Osteoblast (primary cell): ENCODE measurements at regions not wholly inside any gene's neighbourhood (a gene's known extent, or its start where the extent isn't known, plus 50 kb on each side); places are given as distances from the start of the nearest gene placed in this dataset.

ENCODE experiments used
- DNase-seq: peaks from one replicate; pipeline ENCODE4 v3.0.0; 2011; ENCODE audit warnings: low spot score, mixed read lengths; ENCODE audit not compliant: insufficient read length; ENCODE audit errors: missing footprints
- H2AFZ ChIP-seq: 2 replicates; pipeline ENCODE4 v1.6.0; 2011; ENCODE audit warnings: mild to moderate bottlenecking, low read length
- H3K27ac ChIP-seq: 2 replicates; pipeline ENCODE4 v1.5.1; 2011; ENCODE audit warnings: mild to moderate bottlenecking, low read depth, low read length, moderate library complexity
- H3K27me3 ChIP-seq: 2 replicates; pipeline ENCODE4 v1.6.0; 2012; ENCODE audit warnings: mild to moderate bottlenecking, control low read depth, inconsistent platforms, low read length, moderate library complexity; ENCODE audit not compliant: insufficient read depth
- H3K36me3 ChIP-seq: 2 replicates; pipeline ENCODE4 v1.5.1; 2011; ENCODE audit warnings: mild to moderate bottlenecking, low read length, control low read depth, moderate library complexity; ENCODE audit not compliant: insufficient read depth
- H3K4me1 ChIP-seq: 2 replicates; pipeline ENCODE4 v1.5.1; 2011; ENCODE audit warnings: mild to moderate bottlenecking, low read length, control low read depth, moderate library complexity; ENCODE audit not compliant: insufficient read depth
- H3K4me2 ChIP-seq: 2 replicates; pipeline ENCODE4 v1.6.0; 2011; ENCODE audit warnings: mild to moderate bottlenecking, low read length; ENCODE audit not compliant: insufficient read depth
- H3K4me3 ChIP-seq: fragments of 200-600 bp; sonication (generic); 3 replicates; pipeline ENCODE4 v1.5.1; 2012; ENCODE audit warnings: mild to moderate bottlenecking, low read length, inconsistent platforms; ENCODE audit not compliant: insufficient read depth
- H3K79me2 ChIP-seq: 2 replicates; pipeline ENCODE4 v1.6.0; 2012; ENCODE audit warnings: mild to moderate bottlenecking, low read length, control low read depth, inconsistent platforms; ENCODE audit not compliant: insufficient read depth
- H3K9me3 ChIP-seq: 2 replicates; pipeline ENCODE4 v1.5.1; 2011; ENCODE audit warnings: low read depth, low read length, control low read depth
- H4K20me1 ChIP-seq: 2 replicates; pipeline ENCODE4 v1.6.0; 2012; ENCODE audit warnings: mild to moderate bottlenecking, low read length, control low read depth; ENCODE audit not compliant: insufficient read depth
- TF ChIP-seq, protein P1 (sequence below): IDR thresholded peaks from 2 replicates; pipeline ENCODE4 v1.5.1; 2011; ENCODE audit warnings: mild to moderate bottlenecking, low read depth, low read length, moderate library complexity; ENCODE audit errors: extremely low read depth

DNA sequence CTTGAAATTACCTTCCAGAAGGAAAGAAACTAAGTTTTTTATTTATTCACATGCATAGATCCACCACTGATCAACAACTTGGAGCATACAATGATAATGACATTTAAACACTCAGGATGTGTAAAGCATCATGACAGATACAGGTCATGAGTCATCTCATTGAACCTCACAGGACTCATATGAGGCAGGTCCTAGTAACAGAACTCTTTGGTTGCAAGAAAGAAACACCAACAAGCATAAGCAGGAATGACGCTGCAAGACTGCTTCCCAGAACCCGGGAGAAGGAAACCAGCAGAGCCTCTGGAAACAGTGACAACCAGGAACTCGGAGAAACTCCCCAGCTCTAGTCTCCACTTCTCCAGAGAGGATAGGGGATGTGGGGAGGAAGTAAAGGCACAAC is 60.8 kb upstream of the IPO5 start:
- H3K36me3 ChIP-seq: no peaks in the 10 kb centered on the region
- TF ChIP-seq, protein P1, sequence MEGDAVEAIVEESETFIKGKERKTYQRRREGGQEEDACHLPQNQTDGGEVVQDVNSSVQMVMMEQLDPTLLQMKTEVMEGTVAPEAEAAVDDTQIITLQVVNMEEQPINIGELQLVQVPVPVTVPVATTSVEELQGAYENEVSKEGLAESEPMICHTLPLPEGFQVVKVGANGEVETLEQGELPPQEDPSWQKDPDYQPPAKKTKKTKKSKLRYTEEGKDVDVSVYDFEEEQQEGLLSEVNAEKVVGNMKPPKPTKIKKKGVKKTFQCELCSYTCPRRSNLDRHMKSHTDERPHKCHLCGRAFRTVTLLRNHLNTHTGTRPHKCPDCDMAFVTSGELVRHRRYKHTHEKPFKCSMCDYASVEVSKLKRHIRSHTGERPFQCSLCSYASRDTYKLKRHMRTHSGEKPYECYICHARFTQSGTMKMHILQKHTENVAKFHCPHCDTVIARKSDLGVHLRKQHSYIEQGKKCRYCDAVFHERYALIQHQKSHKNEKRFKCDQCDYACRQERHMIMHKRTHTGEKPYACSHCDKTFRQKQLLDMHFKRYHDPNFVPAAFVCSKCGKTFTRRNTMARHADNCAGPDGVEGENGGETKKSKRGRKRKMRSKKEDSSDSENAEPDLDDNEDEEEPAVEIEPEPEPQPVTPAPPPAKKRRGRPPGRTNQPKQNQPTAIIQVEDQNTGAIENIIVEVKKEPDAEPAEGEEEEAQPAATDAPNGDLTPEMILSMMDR: no peak
- H3K27me3 ChIP-seq: no peaks in the 10 kb centered on the region
- peak overlapping the region; percentile 40 for H2AFZ ChIP-seq
- H3K79me2 ChIP-seq: no peaks in the 10 kb centered on the region
- DNase-seq: no peak
- no peak overlapping the region for H3K4me2 ChIP-seq
- no peak overlapping the region for H3K4me3 ChIP-seq
- H3K9me3 ChIP-seq: no peaks in the 10 kb centered on the region
- no peaks in the 10 kb centered on the region for H4K20me1 ChIP-seq
- H3K27ac ChIP-seq: peak overlapping the region; percentile 56
- peaks cover 9% of the 10 kb centered on the region for H3K4me1 ChIP-seq

- DNase-seq: no peak
- H3K9me3 ChIP-seq: no peaks in the 10 kb centered on the region
- H3K36me3 ChIP-seq: no peaks in the 10 kb centered on the region
- TF ChIP-seq, protein P1: no peak
- no peaks in the 10 kb centered on the region for H3K27me3 ChIP-seq
- H4K20me1 ChIP-seq: no peaks in the 10 kb centered on the region
- no peak overlapping the region for H3K27ac ChIP-seq
- no peak overlapping the region for H3K4me3 ChIP-seq
- peaks cover 5% of the 10 kb centered on the region for H3K4me1 ChIP-seq
- no peaks in the 10 kb centered on the region for H3K79me2 ChIP-seq
- H2AFZ ChIP-seq: no peak overlapping the region
- no peak overlapping the region for H3K4me2 ChIP-seq
Measured at GRCh38 chr13:97895383-97895782, 58.1 kb upstream of the IPO5 start.

DNA sequence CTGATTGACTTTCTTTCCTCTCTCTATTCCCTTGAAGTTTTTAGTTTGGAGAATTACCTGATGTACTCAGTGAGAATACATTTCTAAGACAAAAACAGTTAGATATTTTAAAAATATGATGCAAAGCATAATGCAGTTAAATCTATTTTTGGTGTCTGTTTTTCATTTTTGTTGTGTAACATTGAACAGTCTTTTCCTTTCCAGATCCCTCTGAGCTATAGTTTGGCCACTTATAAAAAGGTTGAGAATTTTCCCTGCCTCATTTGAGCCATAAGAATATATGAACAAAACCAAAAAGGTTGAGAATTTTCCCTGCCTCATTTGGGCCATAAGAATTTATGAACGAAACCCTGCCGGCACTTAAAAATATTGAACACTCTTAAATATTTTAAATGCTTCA is 57.0 kb upstream of the IPO5 start:
- no peaks in the 10 kb centered on the region for H3K79me2 ChIP-seq
- no peaks in the 10 kb centered on the region for H3K36me3 ChIP-seq
- H2AFZ ChIP-seq: no peak overlapping the region
- no peak overlapping the region for H3K27ac ChIP-seq
- H3K4me1 ChIP-seq: peaks cover 5% of the 10 kb centered on the region
- H3K27me3 ChIP-seq: no peaks in the 10 kb centered on the region
- no peak for DNase-seq
- no peaks in the 10 kb centered on the region for H4K20me1 ChIP-seq
- no peak overlapping the region for H3K4me3 ChIP-seq
- TF ChIP-seq, protein P1: no peak
- no peak overlapping the region for H3K4me2 ChIP-seq
- H3K9me3 ChIP-seq: no peaks in the 10 kb centered on the region

- Histone ChIP-seq H3K36me3 (no peaks in the 10 kb centered on the region), H3K4me2 (no peak overlapping the region), H3K4me1 (no peaks in the 10 kb centered on the region), H3K79me2 (no peaks in the 10 kb centered on the region), H3K9me3 (no peaks in the 10 kb centered on the region), H4K20me1 (no peaks in the 10 kb centered on the region), H3K27ac (no peak overlapping the region), H3K27me3 (no peaks in the 10 kb centered on the region), H3K4me3 (no peak overlapping the region), H2AFZ (no peak overlapping the region)
- no peak for DNase-seq
- TF ChIP-seq, protein P1: no peak
Measured at GRCh38 chr13:97901716-97902115, 51.8 kb upstream of the IPO5 start.
